Hematopoietic multipotent progenitor cell treated with erythropoietin and hydrocortisone succinate and interleukin-3 and kit ligand, for 4 days (in vitro differentiated cells): ENCODE measurements at regions not wholly inside any gene's neighbourhood (a gene's known extent, or its start where the extent isn't known, plus 50 kb on each side); places are given as distances from the start of the nearest gene placed in this dataset.
"Not testable (repeated sequence)": the region's sequence is repeated elsewhere in the genome, so short reads cannot be mapped to it uniquely, and the experiment has no call there.

ENCODE experiments used
- DNase-seq: peaks from one replicate; pipeline ENCODE4 v3.0.0-alpha.2; 2015

DNA sequence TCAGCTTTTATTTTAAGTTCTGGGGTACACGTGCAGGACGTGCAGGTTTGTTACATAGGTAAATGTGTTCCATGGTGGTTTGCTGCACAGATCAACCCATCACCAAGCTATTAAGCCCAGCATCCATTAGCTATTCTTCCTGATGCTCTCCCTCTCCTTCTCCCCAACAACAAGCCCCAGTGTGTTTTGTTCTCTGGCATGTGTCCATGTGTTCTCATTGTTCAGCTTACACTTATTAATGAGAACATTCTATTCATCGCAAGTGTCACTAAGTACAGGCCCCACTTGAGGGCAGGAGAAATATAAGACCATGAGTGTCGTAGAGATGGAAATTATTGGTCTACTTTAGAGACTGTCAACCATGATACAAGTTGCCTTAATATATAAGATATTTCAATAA lies 615.1 kb downstream of the CDH8 start:
- DNase-seq = no peak

DNA sequence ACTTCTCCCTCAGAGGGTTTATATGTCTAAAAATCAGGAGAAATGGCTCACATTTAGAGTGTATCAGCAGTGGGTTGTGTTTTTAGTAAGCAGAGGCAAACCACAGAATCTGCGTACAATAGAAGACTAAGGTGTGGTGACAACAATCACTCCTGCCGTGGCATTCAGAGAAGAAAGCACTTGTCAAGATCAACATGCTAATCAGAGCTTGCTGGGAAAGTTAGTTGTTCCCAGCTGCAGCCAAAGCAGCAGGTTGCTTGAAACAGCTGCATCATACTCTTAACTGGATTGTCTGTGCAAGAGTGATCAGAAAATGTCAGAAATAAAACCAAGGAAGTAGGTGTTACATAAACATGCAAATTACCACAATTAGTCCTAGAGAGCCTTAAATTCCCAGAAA lies 616.4 kb downstream of the CDH8 start:
- DNase-seq = no peak

DNA sequence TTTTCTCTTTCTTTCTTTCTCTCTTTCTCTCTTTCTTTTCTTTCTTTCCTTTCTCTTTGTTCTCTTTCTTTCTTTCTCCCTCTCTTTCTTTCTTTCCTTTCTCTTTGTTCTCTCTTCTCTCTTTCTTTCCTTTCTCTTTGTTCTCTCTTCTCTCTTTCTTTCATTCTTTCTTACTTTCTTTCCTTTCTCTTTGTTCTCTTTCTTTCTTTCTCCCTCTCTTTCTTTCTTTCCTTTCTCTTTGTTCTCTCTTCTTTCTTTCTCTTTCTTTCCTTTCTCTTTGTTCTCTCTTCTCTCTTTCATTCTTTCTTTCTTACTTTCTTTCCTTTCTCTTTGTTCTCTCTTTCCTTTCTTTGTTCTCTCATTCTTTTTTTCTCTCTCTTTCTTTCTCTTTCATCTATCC lies 617.4 kb downstream of the CDH8 start:
- DNase-seq = not testable (repeated sequence)

DNA sequence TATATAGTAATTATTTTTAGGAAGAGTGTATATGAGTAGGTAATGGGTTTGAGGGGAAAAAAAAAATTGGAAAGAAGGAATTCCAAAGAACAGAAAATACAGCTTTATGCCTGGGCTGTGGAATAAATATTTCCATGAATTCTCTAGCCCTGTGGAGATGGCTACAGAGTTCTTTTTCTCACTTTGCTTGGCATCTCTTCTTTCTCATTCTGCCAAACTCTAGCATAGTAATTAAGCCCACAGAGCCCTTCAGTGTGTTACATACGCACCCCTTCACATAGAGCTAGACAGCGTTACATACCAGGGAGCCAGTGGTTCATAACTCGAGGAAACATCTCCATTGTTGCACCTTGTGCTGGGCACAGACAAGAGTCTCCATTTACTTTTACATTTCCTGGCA lies 621.1 kb downstream of the CDH8 start:
- no peak for DNase-seq

DNA sequence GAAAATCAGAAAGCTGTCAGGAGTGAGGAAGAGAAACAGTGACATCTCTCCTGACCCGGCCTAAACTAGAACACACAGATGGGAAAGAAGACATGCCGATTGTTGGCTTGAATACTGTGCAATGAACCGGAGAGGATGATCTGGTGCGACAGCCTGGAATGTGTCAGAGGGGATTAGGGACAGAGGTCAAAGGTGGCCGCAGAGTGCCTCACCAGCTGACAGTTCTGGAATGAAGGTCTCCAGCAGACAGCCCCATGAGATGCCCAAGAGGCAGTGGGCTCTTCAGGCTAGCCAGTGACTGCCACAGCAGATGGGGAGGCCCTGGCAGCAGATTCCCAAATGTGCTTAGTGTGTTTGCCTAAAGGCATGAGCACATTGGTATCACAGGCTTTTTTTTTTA lies 623.2 kb downstream of the CDH8 start:
- no peak for DNase-seq

DNA sequence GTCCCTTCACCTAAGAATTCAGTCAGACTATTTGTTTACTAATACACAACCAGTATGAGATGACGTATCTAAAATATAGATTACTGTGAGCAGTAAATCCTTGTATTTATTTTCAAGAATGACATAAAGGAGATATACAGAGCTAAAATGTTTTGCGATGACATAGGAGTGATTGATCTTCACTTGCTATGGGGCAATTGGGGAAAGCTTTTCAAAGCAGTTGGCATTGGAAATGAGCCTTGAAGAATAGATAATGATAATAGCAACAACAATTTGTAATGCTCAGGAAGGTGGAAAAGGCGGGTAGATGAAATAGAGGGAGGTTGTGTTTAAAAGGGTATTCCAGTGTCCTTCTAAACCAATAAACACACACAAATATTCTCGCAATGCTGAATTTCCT lies 623.7 kb downstream of the CDH8 start:
- DNase-seq = no peak

DNA sequence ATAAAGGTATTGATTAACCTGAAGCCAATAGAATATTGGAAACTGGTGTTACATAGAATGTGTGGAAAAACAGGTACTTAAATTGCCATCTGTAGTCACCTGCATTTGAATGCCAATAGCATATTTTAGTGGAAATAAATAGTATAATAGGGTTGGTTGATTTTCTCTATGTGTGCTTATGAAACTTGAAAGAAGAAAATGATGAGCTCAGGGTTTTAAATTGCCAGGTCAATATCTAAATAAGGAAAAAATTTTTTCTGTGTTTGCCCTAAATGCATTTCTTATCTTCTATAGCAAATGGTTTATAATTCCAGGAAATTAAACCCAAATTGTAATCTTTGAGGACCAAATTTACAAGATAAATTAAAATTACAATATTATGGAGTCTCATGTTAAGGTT lies 626.6 kb downstream of the CDH8 start:
- no peak for DNase-seq

DNA sequence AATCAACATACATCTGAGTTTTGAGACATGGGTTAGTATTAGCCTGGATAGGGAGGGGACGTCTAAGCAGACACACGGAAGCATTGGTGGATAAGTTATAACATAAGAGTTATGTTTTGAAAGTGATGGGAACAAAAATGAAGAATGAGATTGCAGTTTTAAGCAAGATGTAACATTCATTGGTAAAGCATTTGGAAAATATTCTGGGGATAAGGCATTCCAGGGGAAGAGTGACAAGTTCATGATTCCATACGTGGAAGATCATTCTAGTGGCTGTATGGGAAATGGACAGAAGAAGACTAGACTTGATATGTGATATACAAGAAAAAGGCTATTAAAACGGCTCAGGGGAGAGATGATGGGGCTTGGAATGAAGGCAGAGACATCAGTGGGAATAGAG lies 632.9 kb downstream of the CDH8 start:
- DNase-seq = no peak

DNA sequence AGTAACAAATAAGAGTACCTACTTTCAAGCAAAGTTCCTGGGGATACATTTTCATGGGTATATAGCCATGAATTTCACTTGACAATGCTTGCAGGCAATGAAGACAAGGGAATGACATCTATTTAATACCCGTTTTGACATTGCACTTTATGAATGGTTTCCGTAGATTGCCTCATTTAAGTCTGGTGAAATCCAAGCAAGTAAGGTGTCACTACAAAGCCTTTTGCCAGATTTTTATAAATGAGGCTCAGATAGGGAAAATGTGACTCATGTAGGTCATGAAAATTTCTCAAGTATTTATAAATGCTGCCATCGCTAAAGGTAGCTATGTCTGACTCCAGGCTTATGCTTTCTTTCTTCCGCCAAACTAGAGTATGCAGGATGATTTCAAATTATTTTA lies 644.3 kb downstream of the CDH8 start:
- DNase-seq = no peak

DNA sequence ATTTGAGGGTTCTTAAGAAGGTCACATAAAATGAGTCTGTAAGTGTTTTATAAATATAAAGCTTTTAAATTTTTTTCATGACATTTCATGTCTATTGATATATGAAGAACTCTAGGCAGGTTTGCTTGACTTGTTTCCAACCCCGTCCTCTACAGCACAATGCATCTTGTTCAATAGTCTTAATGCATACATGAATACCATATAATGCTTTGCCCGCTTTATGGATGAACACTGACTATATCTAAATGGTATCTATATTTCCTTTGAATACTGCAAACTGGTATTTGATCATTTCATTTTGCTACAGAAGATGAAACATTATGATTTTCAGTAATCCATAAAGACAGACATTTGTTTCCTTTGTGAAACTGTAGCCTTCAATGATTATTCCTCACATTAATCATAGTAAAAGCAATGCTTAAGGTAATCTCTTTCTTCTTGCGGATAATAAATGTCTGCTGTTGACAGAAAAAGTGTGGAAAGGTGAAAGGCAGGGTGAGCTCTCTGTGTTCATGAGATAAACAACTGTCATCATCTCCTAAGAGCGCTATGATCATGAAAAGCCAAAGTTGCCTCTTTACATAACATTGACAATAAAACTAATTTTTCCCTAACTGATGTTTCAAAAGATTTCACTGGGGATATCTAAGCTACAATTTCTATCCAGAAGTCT lies 645.1 kb downstream of the CDH8 start:
- DNase-seq = no peak

DNA sequence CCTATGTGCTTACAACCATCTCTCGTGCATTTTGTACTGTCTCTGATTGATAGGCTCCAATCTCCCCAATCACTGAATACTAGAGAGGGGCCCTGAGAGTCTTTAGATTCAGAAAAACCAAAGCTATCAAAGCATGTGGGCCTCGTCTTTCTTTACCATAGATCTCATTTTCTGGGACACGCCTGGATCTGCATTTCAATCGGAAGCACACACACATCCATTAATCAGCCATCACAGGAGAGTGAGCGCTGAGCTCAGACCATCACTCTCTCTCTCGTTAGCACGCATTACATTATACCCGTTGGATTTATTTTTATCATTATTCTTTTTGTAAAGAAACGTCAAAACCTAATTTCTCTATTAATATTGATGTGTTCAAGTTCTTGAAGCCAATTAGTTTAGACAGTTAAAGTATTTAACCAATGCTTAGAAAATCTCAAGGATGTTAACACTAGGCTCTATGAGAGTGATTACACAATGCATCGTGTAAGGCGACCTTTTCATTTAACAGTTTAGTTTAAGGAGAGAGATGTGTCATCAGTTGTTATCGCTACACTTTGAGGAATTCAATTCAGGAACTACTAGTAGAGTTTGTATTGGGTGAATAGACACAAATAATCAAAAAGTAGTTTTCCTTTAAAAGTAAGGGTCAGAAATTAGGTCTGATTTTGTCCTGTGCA lies 650.7 kb downstream of the CDH8 start:
- no peak for DNase-seq

DNA sequence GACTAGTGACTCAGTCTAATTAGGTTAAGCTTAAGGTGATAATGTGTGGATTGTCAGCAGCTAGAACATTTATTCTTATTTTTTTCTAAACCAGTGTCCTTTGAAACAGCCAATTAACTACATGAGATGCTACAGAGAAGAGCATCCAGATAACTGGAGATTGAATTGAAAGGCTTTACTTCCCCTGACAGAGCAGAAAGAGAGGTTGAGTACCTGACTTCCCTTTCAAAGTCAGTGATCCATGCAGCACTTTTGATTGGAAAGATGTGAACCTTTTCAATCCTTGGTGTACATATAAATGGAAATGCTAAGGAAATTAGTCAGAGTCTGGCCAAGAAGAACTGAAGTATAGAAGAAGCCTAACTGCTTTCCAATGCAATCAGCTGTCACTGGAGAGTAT lies 653.8 kb downstream of the CDH8 start:
- DNase-seq = no peak

DNA sequence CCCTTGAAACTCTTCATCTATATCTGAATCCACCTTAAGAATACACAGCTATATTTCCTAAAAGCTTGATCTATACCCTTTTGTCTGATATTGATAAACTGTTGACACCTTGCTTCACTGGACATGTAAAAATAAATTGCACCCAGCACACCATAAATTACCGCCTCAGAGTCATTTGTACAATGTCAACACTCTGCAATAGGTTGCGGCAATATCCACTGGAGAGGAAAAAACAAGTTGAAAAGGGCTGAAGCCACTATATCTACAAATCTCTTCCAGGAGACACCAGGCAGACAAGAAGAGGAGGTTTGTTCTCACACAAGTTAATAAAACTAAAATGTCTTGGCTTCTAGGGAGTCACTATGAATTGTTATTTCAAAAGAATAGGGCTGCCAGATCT lies 656.9 kb downstream of the CDH8 start:
- no peak for DNase-seq

DNA sequence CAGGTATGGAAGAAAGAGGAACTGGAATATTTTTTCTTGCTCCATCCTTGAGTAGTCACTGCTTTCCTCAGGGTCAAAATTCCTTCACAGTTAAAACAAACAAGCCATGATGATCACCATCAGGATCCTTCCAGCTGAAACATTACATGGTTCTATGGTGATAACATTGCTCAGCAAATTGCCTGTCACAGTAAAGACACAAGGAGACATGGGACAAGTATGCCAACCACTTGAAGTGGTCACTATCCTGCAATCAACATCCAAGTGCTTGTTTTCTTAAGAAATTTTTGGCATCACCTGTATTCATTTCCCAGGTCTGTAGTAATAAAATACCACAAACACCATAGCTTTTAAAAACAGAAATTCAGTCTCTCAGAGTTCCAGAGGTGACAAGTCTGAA lies 662.2 kb downstream of the CDH8 start:
- DNase-seq = no peak

DNA sequence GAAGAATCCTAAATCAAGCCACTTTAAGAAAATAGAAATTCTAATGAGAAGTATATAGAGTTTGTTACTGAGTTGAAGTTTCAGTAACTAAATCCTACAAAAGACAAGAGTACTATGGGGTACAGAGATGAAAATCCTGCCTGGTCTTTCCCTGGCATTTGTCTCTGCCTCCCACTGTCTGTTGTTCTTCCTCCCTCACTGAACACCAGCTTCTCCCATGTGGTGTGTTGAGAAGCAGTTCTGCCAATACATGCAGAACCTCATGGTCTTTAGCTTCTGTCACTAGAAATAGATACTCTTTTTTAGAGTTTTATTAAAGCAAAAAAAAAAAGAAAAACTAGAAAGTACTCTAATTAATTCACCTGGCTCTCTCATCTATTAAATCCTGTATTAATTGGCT lies 664.4 kb downstream of the CDH8 start:
- DNase-seq = no peak

DNA sequence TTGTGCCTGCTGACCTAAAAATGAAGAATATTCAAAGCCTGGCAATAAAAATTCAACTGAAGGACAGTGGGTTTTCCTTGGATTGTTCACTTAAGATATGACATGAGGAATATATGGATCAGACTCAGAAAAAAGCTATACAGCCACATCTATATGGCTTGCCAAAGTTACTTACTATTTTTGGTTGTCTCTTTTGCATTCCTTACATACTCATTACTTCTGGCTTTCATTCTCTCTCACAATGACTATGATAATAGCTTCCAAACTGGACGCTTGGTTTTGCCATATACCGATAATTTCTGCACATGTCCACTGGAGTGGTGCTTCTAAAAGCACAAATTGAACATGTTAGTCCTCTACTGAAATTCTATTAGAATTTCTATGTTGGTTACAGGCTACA lies 664.9 kb downstream of the CDH8 start:
- DNase-seq = no peak

DNA sequence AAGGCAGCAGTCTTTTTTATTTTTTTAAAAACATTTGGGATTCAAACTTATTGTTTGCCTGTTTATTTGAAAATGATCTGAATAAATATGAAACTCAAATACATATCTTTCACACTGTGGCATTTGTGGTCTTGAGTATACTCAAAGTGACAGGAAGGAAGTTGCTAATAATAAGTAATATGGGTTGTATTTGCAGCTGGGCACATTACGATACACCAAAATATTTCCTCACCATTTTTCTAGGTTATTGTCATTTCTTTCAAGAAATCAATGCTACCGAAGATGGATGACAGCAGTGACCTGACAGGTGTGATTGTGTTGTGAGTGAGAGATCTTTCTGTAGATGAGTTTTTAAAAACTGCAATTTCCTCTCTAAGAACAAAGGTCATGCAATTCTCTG lies 665.7 kb downstream of the CDH8 start:
- no peak for DNase-seq

DNA sequence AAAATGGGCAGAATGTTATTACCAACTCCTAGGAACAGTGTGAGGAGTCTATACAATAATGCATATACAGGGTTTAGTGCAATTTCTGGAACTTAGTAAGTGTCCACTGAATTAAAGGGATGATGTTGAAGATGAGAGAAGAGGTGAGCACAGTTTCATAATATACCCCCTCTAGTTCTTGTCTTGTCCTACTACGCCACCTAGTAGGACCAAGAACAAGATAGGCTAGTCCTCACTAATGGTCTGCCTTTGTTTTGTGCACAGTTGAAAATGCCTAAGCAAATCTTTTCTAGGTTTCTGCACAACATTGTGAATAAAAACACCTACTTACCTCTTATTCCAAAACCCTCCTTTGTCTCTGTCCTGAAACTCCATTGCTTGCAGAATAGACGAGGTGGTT lies 670.2 kb downstream of the CDH8 start:
- DNase-seq = no peak

DNA sequence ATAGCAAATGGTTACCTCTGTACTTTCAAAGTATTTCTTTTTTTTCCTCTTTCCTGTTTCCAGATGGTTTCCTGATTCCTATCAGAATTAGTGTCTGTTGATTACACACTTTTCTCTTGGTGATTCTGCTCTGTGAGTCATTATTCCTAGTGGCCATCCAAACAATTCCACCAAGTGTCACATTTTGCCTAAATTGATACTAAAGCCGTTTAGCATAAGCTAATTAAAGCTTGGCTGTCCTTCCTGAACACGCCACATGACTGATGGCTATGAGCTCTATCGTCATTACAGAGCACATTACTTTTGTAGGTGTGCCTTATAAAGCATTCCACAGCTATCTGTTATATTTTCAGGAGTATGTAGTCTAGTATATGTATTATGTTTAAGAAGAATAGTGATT lies 671.2 kb downstream of the CDH8 start:
- no peak for DNase-seq

DNA sequence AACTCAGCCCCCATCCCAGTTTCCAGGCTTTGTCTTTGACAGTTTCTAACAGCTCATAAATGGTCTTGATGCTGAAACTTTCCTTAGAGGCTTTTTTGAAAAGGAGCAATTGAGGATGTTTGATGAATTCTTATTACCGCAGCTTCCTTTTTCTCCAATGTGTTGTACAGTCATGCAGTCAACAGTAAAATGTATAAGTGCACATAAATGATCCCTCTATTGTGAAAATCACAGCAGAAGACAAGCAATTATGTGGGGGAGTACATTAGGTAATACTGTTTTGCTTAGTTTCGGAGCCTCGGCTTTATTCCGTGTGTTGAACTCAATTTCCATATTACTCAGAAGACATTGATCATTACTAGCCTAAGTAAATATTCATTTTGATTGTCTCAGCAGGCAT lies 673.7 kb downstream of the CDH8 start:
- no peak for DNase-seq

DNA sequence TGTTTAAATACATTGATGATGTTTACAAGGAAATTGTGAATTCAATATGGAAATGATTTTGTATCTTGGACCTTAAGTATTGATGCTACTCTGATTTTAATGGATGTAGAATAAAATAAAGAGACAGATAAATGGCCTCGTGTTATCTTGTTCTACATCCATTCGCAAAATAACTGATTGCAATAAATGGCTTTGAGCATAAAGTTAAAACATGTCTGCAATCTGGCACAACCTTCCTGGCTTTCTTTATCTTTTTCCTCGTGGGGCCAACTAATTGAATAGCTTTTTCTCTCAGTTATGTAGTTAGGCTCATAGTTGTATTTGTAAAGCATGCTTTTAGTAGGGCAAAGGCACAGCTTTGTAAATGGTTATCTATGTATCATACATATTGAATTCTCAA lies 691.4 kb downstream of the CDH8 start:
- DNase-seq = no peak

DNA sequence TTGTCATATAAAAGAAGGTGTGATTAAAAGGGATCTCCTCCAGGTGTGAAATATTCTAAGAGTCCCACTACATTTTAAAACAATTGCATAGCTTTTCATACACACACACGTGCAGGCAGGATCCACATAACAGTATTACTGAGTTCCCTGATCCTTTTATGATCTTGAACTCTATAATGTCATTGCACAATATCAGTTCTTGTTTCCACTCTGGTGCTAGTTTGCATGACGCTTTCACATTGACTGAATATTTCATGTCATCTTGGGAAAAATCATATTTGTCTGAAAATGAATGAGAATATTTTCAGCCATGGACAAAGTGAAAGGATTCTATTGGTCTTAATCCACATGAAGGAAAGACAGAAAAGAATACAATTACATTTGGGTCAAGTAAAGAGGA lies 703.8 kb downstream of the CDH8 start:
- DNase-seq = no peak

DNA sequence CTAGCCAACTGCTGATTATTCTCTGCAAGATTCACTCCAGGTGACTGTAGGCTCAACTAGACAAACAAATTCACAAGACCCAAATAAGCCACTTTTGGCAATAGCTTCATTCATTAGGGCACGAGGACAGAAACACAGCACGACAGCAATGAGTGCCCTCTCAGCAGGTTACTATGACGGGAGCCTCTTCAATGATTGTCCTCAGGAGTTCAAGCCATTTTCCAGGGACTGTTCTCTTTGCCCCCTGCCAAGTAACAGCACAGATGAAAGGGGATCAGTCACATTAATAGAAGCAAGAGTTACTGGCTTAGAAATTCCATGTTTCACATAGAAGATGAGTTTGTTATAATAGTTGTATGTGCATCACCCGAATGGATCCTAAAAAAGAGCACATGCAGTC lies 712.2 kb downstream of the CDH8 start:
- no peak for DNase-seq

DNA sequence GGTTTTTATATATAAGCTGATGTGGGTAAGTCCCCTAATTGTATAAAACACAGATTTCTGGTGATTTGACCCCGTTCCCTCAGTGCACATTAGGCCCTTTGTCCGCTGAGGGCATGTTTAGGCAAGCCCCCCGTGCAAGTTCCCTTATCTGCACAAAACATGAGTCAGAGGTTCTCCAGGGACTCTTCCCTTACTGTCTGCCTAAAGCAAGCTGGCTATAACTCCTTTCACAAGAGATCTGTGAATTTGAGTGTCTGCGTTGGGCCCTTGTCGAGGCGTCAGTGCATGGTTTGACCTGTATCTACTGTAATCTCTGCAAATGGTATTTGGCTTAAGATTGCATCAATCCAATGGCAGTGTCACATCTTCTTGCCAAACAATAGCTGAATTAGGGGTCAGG lies 712.8 kb downstream of the CDH8 start:
- no peak for DNase-seq

DNA sequence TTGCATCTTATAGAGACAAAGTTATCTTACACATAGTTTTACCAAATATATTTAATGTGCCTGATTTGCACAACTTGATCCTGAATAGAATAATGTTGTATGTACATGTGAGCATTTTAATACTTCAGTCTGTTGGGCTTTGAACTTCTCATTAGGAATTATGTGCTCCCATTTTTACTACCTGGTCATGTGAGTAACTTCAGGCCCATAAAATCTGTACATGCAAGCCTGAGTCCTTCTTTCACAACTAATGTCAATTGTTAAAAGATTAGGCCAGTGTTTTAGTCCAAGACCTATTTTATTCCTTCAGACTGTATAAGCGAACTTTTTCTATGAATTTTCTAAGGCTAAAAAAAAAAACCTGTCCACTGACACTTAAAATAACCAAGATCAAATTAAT lies 715.4 kb downstream of the CDH8 start:
- DNase-seq = no peak
